ENCODE measurements at regions not wholly inside any gene's neighbourhood (a gene's known extent, or its start where the extent isn't known, plus 50 kb on each side); places are given as distances from the start of the nearest gene placed in this dataset.

- no peak overlapping the region for H2AFZ ChIP-seq (ENCODE audit: low read length)
- H3K79me2 ChIP-seq (ENCODE audit: low read length) = no peaks in the 10 kb centered on the region
- H3K4me2 ChIP-seq (ENCODE audit: low read length) = no peak overlapping the region
- no peak for TF ChIP-seq EZH2phosphoT487 (IDR thresholded peaks at IDR 0.05; ENCODE audit: borderline replicate concordance, low read length)
- no peak for TF ChIP-seq EZH2 (IDR thresholded peaks at IDR 0.05; ENCODE audit: low read length, unreplicated experiment)
- no peak for TF ChIP-seq CTCF (conservative IDR thresholded peaks at IDR 0.05; ENCODE audit: low read depth, low read length)
- H3F3A ChIP-seq (ENCODE audit: low read length, unreplicated experiment) = no peaks in the 10 kb centered on the region
- ATAC-seq (no peak), DNase-seq (no peak)
- H3K4me3 ChIP-seq (ENCODE audit: low read length) = no peak overlapping the region
- intact Hi-C loops (cut with micrococcal nuclease) = no loop called here
- no peak overlapping the region for H3K27ac ChIP-seq (ENCODE audit: low read length)
- CTCF ChIA-PET = no interaction called here
- H3K9ac ChIP-seq (ENCODE audit: low read length) = no peak overlapping the region
- H4K20me1 ChIP-seq (ENCODE audit: low read length) = no peaks in the 10 kb centered on the region
- no TSS peak for BruUV-seq (replicated peaks)
- H3K27me3 ChIP-seq (ENCODE audit: low read length) = no peaks in the 10 kb centered on the region
- H3K36me3 ChIP-seq (ENCODE audit: low read depth, low read length) = no peaks in the 10 kb centered on the region
- H3K9me3 ChIP-seq (ENCODE audit: low read length) = no peaks in the 10 kb centered on the region
- POLR2A ChIA-PET (ENCODE audit: unreplicated experiment) = no interaction called here
- no peaks in the 10 kb centered on the region for H3K9me2 ChIP-seq (replicated peaks; ENCODE audit: low read length)
- H3K4me1 ChIP-seq (ENCODE audit: insufficient read depth, low read length) = no peaks in the 10 kb centered on the region
Measured at GRCh38 chr2:149827585-149828126, 240.1 kb upstream of the MMADHC start.

GRCh38 chr2:149826471-149827125, 239.0 kb upstream of the MMADHC start:
- H3K4me1 ChIP-seq (ENCODE audit: insufficient read depth, low read length) = no peaks in the 10 kb centered on the region
- H3K27me3 ChIP-seq (ENCODE audit: low read length) = no peaks in the 10 kb centered on the region
- DNase-seq = no peak
- no peak for ATAC-seq
- H3K9me2 ChIP-seq (replicated peaks; ENCODE audit: low read length) = no peaks in the 10 kb centered on the region
- no peaks in the 10 kb centered on the region for H3K79me2 ChIP-seq (ENCODE audit: low read length)
- no peak overlapping the region for H3K4me3 ChIP-seq (ENCODE audit: low read length)
- no peak overlapping the region for H3K9ac ChIP-seq (ENCODE audit: low read length)
- no peaks in the 10 kb centered on the region for H3F3A ChIP-seq (ENCODE audit: low read length, unreplicated experiment)
- TF ChIP-seq CTCF (conservative IDR thresholded peaks at IDR 0.05; ENCODE audit: low read depth, low read length) (no peak), EZH2phosphoT487 (IDR thresholded peaks at IDR 0.05; ENCODE audit: borderline replicate concordance, low read length) (no peak), EZH2 (IDR thresholded peaks at IDR 0.05; ENCODE audit: low read length, unreplicated experiment) (no peak)
- no peak overlapping the region for H3K4me2 ChIP-seq (ENCODE audit: low read length)
- ChIA-PET CTCF (no interaction called here), POLR2A (ENCODE audit: unreplicated experiment) (interaction anchor here (0.6 kb wide), 1 partner anchor 44 kb away, joined by 4 read pairs; no protein-coding TSS in a partner anchor)
- H3K36me3 ChIP-seq (ENCODE audit: low read depth, low read length) = no peaks in the 10 kb centered on the region
- intact Hi-C loops (cut with micrococcal nuclease) = no loop called here
- no peaks in the 10 kb centered on the region for H4K20me1 ChIP-seq (ENCODE audit: low read length)
- no peaks in the 10 kb centered on the region for H3K9me3 ChIP-seq (ENCODE audit: low read length)
- no peak overlapping the region for H3K27ac ChIP-seq (ENCODE audit: low read length)
- BruUV-seq (replicated peaks) = no TSS peak
- H2AFZ ChIP-seq (ENCODE audit: low read length) = no peak overlapping the region

- DNase-seq (no peak), ATAC-seq (no peak)
- Histone ChIP-seq H3K27me3 (ENCODE audit: low read length) (no peaks in the 10 kb centered on the region), H3K4me3 (ENCODE audit: low read length) (no peak overlapping the region), H3K4me1 (ENCODE audit: insufficient read depth, low read length) (no peaks in the 10 kb centered on the region), H3F3A (ENCODE audit: low read length, unreplicated experiment) (no peaks in the 10 kb centered on the region), H3K9me3 (ENCODE audit: low read length) (no peaks in the 10 kb centered on the region), H4K20me1 (ENCODE audit: low read length) (no peaks in the 10 kb centered on the region), H3K9me2 (replicated peaks; ENCODE audit: low read length) (no peaks in the 10 kb centered on the region), H2AFZ (ENCODE audit: low read length) (no peak overlapping the region), H3K27ac (ENCODE audit: low read length) (no peak overlapping the region), H3K79me2 (ENCODE audit: low read length) (no peaks in the 10 kb centered on the region), H3K36me3 (ENCODE audit: low read depth, low read length) (no peaks in the 10 kb centered on the region), H3K9ac (ENCODE audit: low read length) (no peak overlapping the region), H3K4me2 (ENCODE audit: low read length) (no peak overlapping the region)
- BruUV-seq (replicated peaks) = no TSS peak
- ChIA-PET CTCF (no interaction called here), POLR2A (ENCODE audit: unreplicated experiment) (no interaction called here)
- intact Hi-C loops (cut with micrococcal nuclease) = no loop called here
- TF ChIP-seq CTCF (conservative IDR thresholded peaks at IDR 0.05; ENCODE audit: low read depth, low read length) (no peak), EZH2 (IDR thresholded peaks at IDR 0.05; ENCODE audit: low read length, unreplicated experiment) (no peak), EZH2phosphoT487 (IDR thresholded peaks at IDR 0.05; ENCODE audit: borderline replicate concordance, low read length) (no peak)
Measured at GRCh38 chr2:149825473-149825872, 237.9 kb upstream of the MMADHC start.

All from PC-3 (cell line).